ENCODE measurements at regions not wholly inside any gene's neighbourhood (a gene's known extent, or its start where the extent isn't known, plus 50 kb on each side); places are given as distances from the start of the nearest gene placed in this dataset.

- no peak for DNase-seq
- Histone ChIP-seq H3K4me2 (ENCODE audit: insufficient read depth, low read length) (no peak overlapping the region), H4K20me1 (ENCODE audit: insufficient read depth, low read length) (no peaks in the 10 kb centered on the region), H3K36me3 (ENCODE audit: insufficient read depth, low read length) (no peaks in the 10 kb centered on the region), H3K27ac (ENCODE audit: low read length) (no peak overlapping the region), H3K79me2 (ENCODE audit: insufficient read depth, low read length) (no peaks in the 10 kb centered on the region), H3K4me3 (ENCODE audit: low read depth in 1 of 2, low read length in 2 of 2) (no peak overlapping the region), H3K27me3 (ENCODE audit: insufficient read depth, low read length, poor library complexity) (no peaks in the 10 kb centered on the region), H2AFZ (ENCODE audit: low read depth, low read length) (no peak overlapping the region), H3K9ac (ENCODE audit: low read depth, low read length) (no peak overlapping the region), H3K9me3 (ENCODE audit: insufficient read depth, low read length, severe bottlenecking) (no peaks in the 10 kb centered on the region), H3K4me1 (ENCODE audit: insufficient read depth, low read length) (no peaks in the 10 kb centered on the region)
- TF ChIP-seq CTCF (IDR thresholded peaks at IDR 0.05; ENCODE audit: borderline replicate concordance, extremely low read depth, low read length, poor library complexity, severe bottlenecking) (no peak), EZH2 (IDR thresholded peaks at IDR 0.05; ENCODE audit: borderline replicate concordance, low read depth, low read length, severe bottlenecking) (no peak)
- ATAC-seq (ENCODE audit: insufficient read depth, low read depth): no peak
Measured at GRCh38 chr12:94763462-94763861, 113.1 kb upstream of the TMCC3 start.

GRCh38 chr12:94762943-94763342 is 112.6 kb upstream of the TMCC3 start:
- ATAC-seq (ENCODE audit: insufficient read depth, low read depth) (no peak), DNase-seq (no peak)
- Histone ChIP-seq H3K4me3 (ENCODE audit: low read depth in 1 of 2, low read length in 2 of 2) (no peak overlapping the region), H3K9ac (ENCODE audit: low read depth, low read length) (no peak overlapping the region), H3K9me3 (ENCODE audit: insufficient read depth, low read length, severe bottlenecking) (no peaks in the 10 kb centered on the region), H4K20me1 (ENCODE audit: insufficient read depth, low read length) (no peaks in the 10 kb centered on the region), H3K4me2 (ENCODE audit: insufficient read depth, low read length) (no peak overlapping the region), H3K4me1 (ENCODE audit: insufficient read depth, low read length) (no peaks in the 10 kb centered on the region), H3K27me3 (ENCODE audit: insufficient read depth, low read length, poor library complexity) (no peaks in the 10 kb centered on the region), H3K27ac (ENCODE audit: low read length) (no peak overlapping the region), H3K79me2 (ENCODE audit: insufficient read depth, low read length) (no peaks in the 10 kb centered on the region), H3K36me3 (ENCODE audit: insufficient read depth, low read length) (no peaks in the 10 kb centered on the region), H2AFZ (ENCODE audit: low read depth, low read length) (no peak overlapping the region)
- TF ChIP-seq CTCF (IDR thresholded peaks at IDR 0.05; ENCODE audit: borderline replicate concordance, extremely low read depth, low read length, poor library complexity, severe bottlenecking): no peak
- TF ChIP-seq EZH2 (IDR thresholded peaks at IDR 0.05; ENCODE audit: borderline replicate concordance, low read depth, low read length, severe bottlenecking): no peak

- Histone ChIP-seq H3K36me3 (ENCODE audit: insufficient read depth, low read length) (no peaks in the 10 kb centered on the region), H3K9me3 (ENCODE audit: insufficient read depth, low read length, severe bottlenecking) (no peaks in the 10 kb centered on the region), H3K4me1 (ENCODE audit: insufficient read depth, low read length) (no peaks in the 10 kb centered on the region), H3K27me3 (ENCODE audit: insufficient read depth, low read length, poor library complexity) (no peaks in the 10 kb centered on the region), H3K27ac (ENCODE audit: low read length) (no peak overlapping the region), H3K4me3 (ENCODE audit: low read depth in 1 of 2, low read length in 2 of 2) (no peak overlapping the region), H3K79me2 (ENCODE audit: insufficient read depth, low read length) (no peaks in the 10 kb centered on the region), H2AFZ (ENCODE audit: low read depth, low read length) (no peak overlapping the region), H4K20me1 (ENCODE audit: insufficient read depth, low read length) (no peaks in the 10 kb centered on the region), H3K4me2 (ENCODE audit: insufficient read depth, low read length) (no peak overlapping the region), H3K9ac (ENCODE audit: low read depth, low read length) (no peak overlapping the region)
- no peak for TF ChIP-seq CTCF (IDR thresholded peaks at IDR 0.05; ENCODE audit: borderline replicate concordance, extremely low read depth, low read length, poor library complexity, severe bottlenecking)
- no peak for TF ChIP-seq EZH2 (IDR thresholded peaks at IDR 0.05; ENCODE audit: borderline replicate concordance, low read depth, low read length, severe bottlenecking)
- no peak for ATAC-seq (ENCODE audit: insufficient read depth, low read depth)
- DNase-seq: no peak
Measured at GRCh38 chr12:94762259-94762942, 112.0 kb upstream of the TMCC3 start.
